ENCODE measurements at regions not wholly inside any gene's neighbourhood (a gene's known extent, or its start where the extent isn't known, plus 50 kb on each side); places are given as distances from the start of the nearest gene placed in this dataset.

- in situ Hi-C loops (cut with MboI), result no loop called here
- TF ChIP-seq KAT2A (conservative IDR thresholded peaks at IDR 0.05; ENCODE audit: control insufficient read depth, low read depth, low read length) (no peak), CEBPZ (IDR thresholded peaks at IDR 0.05; ENCODE audit: low read depth, low read length) (no peak), MAX (IDR thresholded peaks at IDR 0.05; ENCODE audit: low read depth, low read length) (no peak), SIN3A (IDR thresholded peaks at IDR 0.05; ENCODE audit: low read depth, low read length) (no peak), BHLHE40 (IDR thresholded peaks at IDR 0.05; ENCODE audit: borderline replicate concordance in 1 of 2, low read depth in 2 of 2, low read length in 1 of 2) (no peak), IRF5 (IDR thresholded peaks at IDR 0.05; ENCODE audit: borderline replicate concordance) (no peak), SMC3 (IDR thresholded peaks at IDR 0.05; ENCODE audit: borderline replicate concordance, low read length) (no peak), MLLT1 (IDR thresholded peaks at IDR 0.05) (no peak), NR2C1 (IDR thresholded peaks at IDR 0.05) (no peak), WRNIP1 (IDR thresholded peaks at IDR 0.05; ENCODE audit: borderline replicate concordance, low read depth, low read length) (no peak), ZNF207 (IDR thresholded peaks at IDR 0.05; ENCODE audit: borderline replicate concordance) (no peak), SREBF1 (IDR thresholded peaks at IDR 0.05; ENCODE audit: low read length) (no peak)
- no peak overlapping the region for H2AFZ ChIP-seq (ENCODE audit: control insufficient read depth, low read depth, low read length)
- no peaks in the 10 kb centered on the region for H3K4me1 ChIP-seq (ENCODE audit: control insufficient read depth, insufficient read depth, low read length)
- no peak overlapping the region for H3K4me2 ChIP-seq (ENCODE audit: control insufficient read depth, insufficient read depth)
- no peak overlapping the region for H3K4me3 ChIP-seq
- H4K20me1 ChIP-seq (ENCODE audit: control insufficient read depth, insufficient read depth), result no peaks in the 10 kb centered on the region
- WGBS (ENCODE audit: insufficient coverage, insufficient replicate concordance, low lambda C conversion rate, missing lambda C conversion rate), result 94% methylated on average over 1 of the region's 1 CpG
- ATAC-seq (no peak), FAIRE-seq (no peak), DNase-seq (ENCODE audit: low read depth, low spot score) (no peak)
- intact Hi-C loops (cut with micrococcal nuclease; ENCODE audit: unreplicated experiment), result no loop called here
- H3K27me3 ChIP-seq (replicated peaks in 1 of 2; ENCODE audit: control insufficient read depth in 2 of 2, insufficient read depth in 2 of 2, low read length in 1 of 2), result no peaks in the 10 kb centered on the region
- H3K27ac ChIP-seq (ENCODE audit: control insufficient read depth, insufficient read depth), result no peak overlapping the region
- ChIA-PET CTCF (no interaction called here), SMC1A (ENCODE audit: uncharacterized antibody, unreplicated experiment) (no interaction called here), RAD21 (ENCODE audit: unreplicated experiment) (no interaction called here), POLR2A (no interaction called here)
- no peaks in the 10 kb centered on the region for H3K79me2 ChIP-seq (ENCODE audit: control insufficient read depth, insufficient read depth, low read length)
- H3K9ac ChIP-seq (ENCODE audit: control insufficient read depth, insufficient read depth, low read length), result no peak overlapping the region
- no peaks in the 10 kb centered on the region for H3K36me3 ChIP-seq (ENCODE audit: control insufficient read depth in 2 of 2, insufficient read depth in 2 of 2, low read length in 1 of 2)
- no peaks in the 10 kb centered on the region for H3K9me3 ChIP-seq (replicated peaks; ENCODE audit: control insufficient read depth, insufficient read depth, low read length)
- no TSS peak for BruUV-seq (replicated peaks)
These were observed 1004.6 kb upstream of the WWC1 start for GRCh38 chr5:167286891-167287290.

All from GM12878 (cell line).